ENCODE measurements at regions not wholly inside any gene's neighbourhood (a gene's known extent, or its start where the extent isn't known, plus 50 kb on each side); places are given as distances from the start of the nearest gene placed in this dataset.

DNA sequence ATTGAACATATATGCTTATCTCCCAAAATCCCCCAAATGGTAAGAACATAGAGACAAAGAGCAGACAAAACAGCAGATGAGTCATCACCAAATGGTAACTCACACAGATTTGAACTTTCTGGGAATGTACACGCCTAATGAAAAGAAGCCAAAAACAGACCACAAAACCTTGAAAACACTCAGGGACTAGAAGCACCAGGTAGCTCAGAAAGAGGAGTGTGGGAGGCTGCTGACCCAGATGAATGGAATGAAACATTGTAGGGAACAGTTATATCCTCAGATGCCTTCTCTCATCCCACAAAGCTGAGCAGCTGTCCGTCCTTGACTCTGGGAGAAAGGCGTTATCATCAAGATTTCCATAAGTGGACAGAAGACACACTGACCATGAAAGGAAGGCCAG lies 307.0 kb upstream of the USP25 start:
- TF ChIP-seq, protein P1, sequence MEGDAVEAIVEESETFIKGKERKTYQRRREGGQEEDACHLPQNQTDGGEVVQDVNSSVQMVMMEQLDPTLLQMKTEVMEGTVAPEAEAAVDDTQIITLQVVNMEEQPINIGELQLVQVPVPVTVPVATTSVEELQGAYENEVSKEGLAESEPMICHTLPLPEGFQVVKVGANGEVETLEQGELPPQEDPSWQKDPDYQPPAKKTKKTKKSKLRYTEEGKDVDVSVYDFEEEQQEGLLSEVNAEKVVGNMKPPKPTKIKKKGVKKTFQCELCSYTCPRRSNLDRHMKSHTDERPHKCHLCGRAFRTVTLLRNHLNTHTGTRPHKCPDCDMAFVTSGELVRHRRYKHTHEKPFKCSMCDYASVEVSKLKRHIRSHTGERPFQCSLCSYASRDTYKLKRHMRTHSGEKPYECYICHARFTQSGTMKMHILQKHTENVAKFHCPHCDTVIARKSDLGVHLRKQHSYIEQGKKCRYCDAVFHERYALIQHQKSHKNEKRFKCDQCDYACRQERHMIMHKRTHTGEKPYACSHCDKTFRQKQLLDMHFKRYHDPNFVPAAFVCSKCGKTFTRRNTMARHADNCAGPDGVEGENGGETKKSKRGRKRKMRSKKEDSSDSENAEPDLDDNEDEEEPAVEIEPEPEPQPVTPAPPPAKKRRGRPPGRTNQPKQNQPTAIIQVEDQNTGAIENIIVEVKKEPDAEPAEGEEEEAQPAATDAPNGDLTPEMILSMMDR (IDR thresholded peaks at IDR 0.05): no peak
- no peak for TF ChIP-seq ZFX (IDR thresholded peaks at IDR 0.05; ENCODE audit: borderline replicate concordance)
